Stomach (tissue), 8 donors: ENCODE measurements at regions not wholly inside any gene's neighbourhood (a gene's known extent, or its start where the extent isn't known, plus 50 kb on each side); places are given as distances from the start of the nearest gene placed in this dataset.

Experiments
- DNase-seq, 2 donors: peaks; one replicate each; pipeline versions ENCODE4 v3.0.0 to v3.0.0-alpha.2; 2013 to 2019
- H3K27ac ChIP-seq, 5 donors: fragments of 200-600 bp in 4 of 5; sonication (generic) in 4 of 5; one replicate each; pipeline ENCODE4 v1.5.1; 2013 to 2019; ENCODE audit warnings: mild to moderate bottlenecking in 1 of 5, moderate library complexity in 1 of 5
- H3K27me3 ChIP-seq, 3 donors: fragments of 200-600 bp; sonication (generic); one replicate each; pipeline ENCODE4 v1.5.1; 2017 to 2019; ENCODE audit warnings: mixed run types in 1 of 3
- H3K36me3 ChIP-seq, 4 donors: fragments of 200-600 bp; sonication (generic); 1 replicate in 3 of 4; 2 replicates in 1 of 4; pipeline ENCODE4 v1.5.1; 2016 to 2019
- H3K4me1 ChIP-seq, 4 donors: fragments of 200-600 bp; sonication (generic); one replicate each; pipeline ENCODE4 v1.5.1; 2016 to 2019
- H3K4me3 ChIP-seq, 4 donors: fragments of 200-600 bp; sonication (generic) in 3 of 4; one replicate each; pipeline ENCODE4 v1.5.1; 2016 to 2019; ENCODE audit warnings: mild to moderate bottlenecking in 1 of 4
- H3K9me3 ChIP-seq, 4 donors: fragments of 200-600 bp; sonication (generic); one replicate each; pipeline ENCODE4 v1.5.1; 2016 to 2019
- CTCF ChIP-seq, 7 experiments: fragments of 450-650 bp in 4 of 7; fragments of 200-600 bp in 3 of 7; sonication (generic) in 3 of 7; IDR thresholded peaks; one replicate each; pipeline ENCODE4 v1.5.1; 2016 to 2019; ENCODE audit warnings: antibody characterized with exemption in 7 of 7, control low read depth in 2 of 7, mild to moderate bottlenecking in 1 of 7
- EP300 ChIP-seq: sonication (generic); formaldehyde crosslinking; IDR thresholded peaks from one replicate; pipeline ENCODE4 v1.6.1; 2017; ENCODE audit warnings: antibody characterized with exemption
- POLR2A ChIP-seq, 4 donors: fragments of 450-650 bp; IDR thresholded peaks; one replicate each; pipeline ENCODE4 v1.6.1; 2016; ENCODE audit warnings: antibody characterized with exemption in 4 of 4, control low read depth in 2 of 4, mild to moderate bottlenecking in 1 of 4, moderate library complexity in 1 of 4
- POLR2AphosphoS5 ChIP-seq, 3 donors: sonication (generic); formaldehyde crosslinking; IDR thresholded peaks; one replicate each; pipeline ENCODE4 v1.6.1; 2016; ENCODE audit warnings: antibody characterized with exemption in 3 of 3
- WGBS, 5 donors: extraction: QIAGEN DNeasy Blood & Tissue Kit in 3 of 5; methylation state at CpG; one replicate each; pipeline versions ENCODE4 v1.1.5 to v1.1.7; 2013 to 2018; 5-methylcytosine and 5-hydroxymethylcytosine counted together
- intact Hi-C: fragments of 100-400 bp; cut with DNase I; formaldehyde crosslinking; loops from one replicate; pipeline ENCODE4 v1.15.1; 2023; ENCODE audit warnings: low total_unique reads
- donor health status: healthy with polysubstance abuse.
- donor health status: Bipolar disorder and iron deficiency.
- donor health status: healthy.

- H3K4me3 ChIP-seq = no peak overlapping the region
- DNase-seq = peak in 1 of 2 donors; percentile 28
- TF ChIP-seq POLR2AphosphoS5 (IDR thresholded peaks at IDR 0.05) = no peak
- no peak for TF ChIP-seq POLR2A (IDR thresholded peaks at IDR 0.05)
- TF ChIP-seq EP300 = no peak
- no peak for TF ChIP-seq CTCF (IDR thresholded peaks at IDR 0.05)
- no peaks in the 10 kb centered on the region for H3K4me1 ChIP-seq
- intact Hi-C loops = no loop called here
- no peaks in the 10 kb centered on the region for H3K36me3 ChIP-seq
- H3K27ac ChIP-seq = peak overlapping the region in 1 of 5 donors; percentile 55
- no peaks in the 10 kb centered on the region for H3K27me3 ChIP-seq
- 58 to 70% (median 61%) methylated on average over 7 of the region's 7 CpGs for WGBS, 5 donors
- no peaks in the 10 kb centered on the region for H3K9me3 ChIP-seq
Measured at GRCh38 chr11:15471048-15471894, 356.5 kb downstream of the INSC start.

- DNase-seq = no peak
- H3K4me1 ChIP-seq = no peaks in the 10 kb centered on the region
- H3K9me3 ChIP-seq = no peaks in the 10 kb centered on the region
- intact Hi-C loops = no loop called here
- 31 to 54% (median 47%) methylated on average over 9 of the region's 9 CpGs for WGBS, 5 donors
- peak overlapping the region in 1 of 5 donors; percentile 55 for H3K27ac ChIP-seq
- H3K4me3 ChIP-seq = no peak overlapping the region
- TF ChIP-seq POLR2A (IDR thresholded peaks at IDR 0.05) (no peak), CTCF (IDR thresholded peaks at IDR 0.05) (no peak), POLR2AphosphoS5 (IDR thresholded peaks at IDR 0.05) (no peak), EP300 (no peak)
- no peaks in the 10 kb centered on the region for H3K27me3 ChIP-seq
- H3K36me3 ChIP-seq = no peaks in the 10 kb centered on the region
Measured at GRCh38 chr11:15471895-15472799, 357.4 kb downstream of the INSC start.

GRCh38 chr11:15473954-15474837 is 359.5 kb downstream of the INSC start:
- 87 to 92% (median 91%) methylated on average over 8 of the region's 8 CpGs for WGBS, 5 donors
- Histone ChIP-seq H3K27me3 (no peaks in the 10 kb centered on the region), H3K4me1 (no peaks in the 10 kb centered on the region), H3K36me3 (no peaks in the 10 kb centered on the region), H3K9me3 (no peaks in the 10 kb centered on the region), H3K4me3 (no peak overlapping the region), H3K27ac (no peak overlapping the region)
- TF ChIP-seq POLR2AphosphoS5 (IDR thresholded peaks at IDR 0.05) = no peak
- TF ChIP-seq CTCF (IDR thresholded peaks at IDR 0.05) = no peak
- TF ChIP-seq POLR2A (IDR thresholded peaks at IDR 0.05) = no peak
- no peak for TF ChIP-seq EP300
- intact Hi-C loops = no loop called here
- no peak for DNase-seq
